Testis (tissue), 2 donors: ENCODE measurements at regions not wholly inside any gene's neighbourhood (a gene's known extent, or its start where the extent isn't known, plus 50 kb on each side); places are given as distances from the start of the nearest gene placed in this dataset.
A peak's percentile ranks its signal among the peaks of the same experiment; 100 is the strongest.

Source experiments
- DNase-seq: peaks from one replicate; pipeline ENCODE4 v3.0.0-alpha.2; 2019
- H3K27ac ChIP-seq, 2 donors: fragments of 200-600 bp; sonication (generic); one replicate each; pipeline ENCODE4 v1.5.1; 2019
- H3K27me3 ChIP-seq: fragments of 200-600 bp; sonication (generic); one replicate; pipeline ENCODE4 v1.5.1; 2019
- H3K36me3 ChIP-seq: fragments of 200-600 bp; sonication (generic); one replicate; pipeline ENCODE4 v1.5.1; 2017; ENCODE audit warnings: low read depth; ENCODE audit errors: missing control alignments
- H3K4me1 ChIP-seq: fragments of 200-600 bp; sonication (generic); one replicate; pipeline ENCODE4 v1.5.1; 2019
- H3K4me3 ChIP-seq, 2 donors: fragments of 200-600 bp; sonication (generic); one replicate each; pipeline ENCODE4 v1.5.1; 2017 to 2019
- H3K9me3 ChIP-seq: fragments of 200-600 bp; sonication (generic); one replicate; pipeline ENCODE4 v1.5.1; 2017
- CTCF ChIP-seq, 3 experiments: fragments of 450-650 bp in 2 of 3; fragments of 200-600 bp in 1 of 3; sonication (generic) in 1 of 3; IDR thresholded peaks; one replicate each; pipeline ENCODE4 v1.5.1; 2016 to 2019; ENCODE audit warnings: antibody characterized with exemption in 3 of 3, mild to moderate bottlenecking in 2 of 3, moderate library complexity in 1 of 3
- POLR2A ChIP-seq: fragments of 450-650 bp; IDR thresholded peaks from one replicate; pipeline ENCODE4 v1.6.1; 2017; ENCODE audit warnings: antibody characterized with exemption, mild to moderate bottlenecking, moderate library complexity
- WGBS, 2 donors: methylation state at CpG; one replicate each; pipeline ENCODE4 v1.1.5; 2018; 5-methylcytosine and 5-hydroxymethylcytosine counted together
- intact Hi-C: fragments of 100-400 bp; cut with DNase I; formaldehyde crosslinking; loops from one replicate; pipeline ENCODE4 v1.15.1; 2023; ENCODE audit warnings: low total_unique reads

GRCh38 chr13:57546942-57547341 lies 84.6 kb upstream of the PCDH17 start:
- no peak for DNase-seq
- intact Hi-C loops, result no loop called here
- no peak for TF ChIP-seq CTCF (IDR thresholded peaks at IDR 0.05)
- TF ChIP-seq POLR2A, result no peak

GRCh38 chr13:57552437-57552836 lies 79.1 kb upstream of the PCDH17 start:
- Histone ChIP-seq H3K4me3 (no peak overlapping the region), H3K27ac (no peak overlapping the region), H3K27me3 (no peaks in the 10 kb centered on the region), H3K9me3 (no peaks in the 10 kb centered on the region), H3K4me1 (no peaks in the 10 kb centered on the region), H3K36me3 (no peaks in the 10 kb centered on the region)
- WGBS, 2 donors, result 86 to 88% methylated on average over 3 of the region's 3 CpGs
- intact Hi-C loops, result no loop called here
- TF ChIP-seq POLR2A, result no peak
- TF ChIP-seq CTCF (IDR thresholded peaks at IDR 0.05), result no peak
- DNase-seq, result no peak

More at GRCh38 chr13:57546942-57547341, 84.6 kb upstream of the PCDH17 start:
- Histone ChIP-seq H3K4me1 (no peaks in the 10 kb centered on the region), H3K4me3 (no peak overlapping the region), H3K36me3 (no peaks in the 10 kb centered on the region), H3K9me3 (no peaks in the 10 kb centered on the region), H3K27ac (no peak overlapping the region), H3K27me3 (no peaks in the 10 kb centered on the region)

- Histone ChIP-seq H3K4me1 (no peaks in the 10 kb centered on the region), H3K27me3 (no peaks in the 10 kb centered on the region), H3K9me3 (no peaks in the 10 kb centered on the region), H3K4me3 (no peak overlapping the region), H3K27ac (no peak overlapping the region), H3K36me3 (no peaks in the 10 kb centered on the region)
- no peak for DNase-seq
- TF ChIP-seq POLR2A, result no peak
- no peak for TF ChIP-seq CTCF (IDR thresholded peaks at IDR 0.05)
- intact Hi-C loops, result no loop called here
- 94 to 97% methylated on average over 1 of the region's 1 CpG for WGBS, 2 donors
Observed at GRCh38 chr13:57553932-57554331, 77.6 kb upstream of the PCDH17 start.

- peak; percentile 6 to 26 (median 9) for TF ChIP-seq CTCF (IDR thresholded peaks at IDR 0.05)
- no peak for TF ChIP-seq POLR2A
- WGBS, 2 donors, result 31 to 39% methylated on average over 4 of the region's 4 CpGs
- Histone ChIP-seq H3K36me3 (no peaks in the 10 kb centered on the region), H3K4me3 (no peak overlapping the region), H3K27me3 (no peaks in the 10 kb centered on the region), H3K4me1 (no peaks in the 10 kb centered on the region), H3K9me3 (no peaks in the 10 kb centered on the region), H3K27ac (no peak overlapping the region)
- DNase-seq, result no peak
- intact Hi-C loops, result no loop called here
Observed at GRCh38 chr13:57558051-57558467, 73.5 kb upstream of the PCDH17 start.

GRCh38 chr13:57568865-57569264 lies 62.7 kb upstream of the PCDH17 start:
- TF ChIP-seq POLR2A, result no peak
- TF ChIP-seq CTCF (IDR thresholded peaks at IDR 0.05), result no peak
- intact Hi-C loops, result no loop called here
- Histone ChIP-seq H3K36me3 (no peaks in the 10 kb centered on the region), H3K9me3 (no peaks in the 10 kb centered on the region), H3K4me1 (no peaks in the 10 kb centered on the region), H3K27ac (no peak overlapping the region), H3K4me3 (no peak overlapping the region), H3K27me3 (no peaks in the 10 kb centered on the region)
- no peak for DNase-seq
- 83 to 87% methylated on average over 2 of the region's 2 CpGs for WGBS, 2 donors
